GM23338 (cell line): ENCODE measurements at regions not wholly inside any gene's neighbourhood (a gene's known extent, or its start where the extent isn't known, plus 50 kb on each side); places are given as distances from the start of the nearest gene placed in this dataset.
A peak's percentile ranks its signal among the peaks of the same experiment; 100 is the strongest.

Source experiments
- ATAC-seq: fragments of 200-7000 bp; cut with Tn5 transposase; 3 replicates; pipeline ENCODE4 v1.9.1; 2020
- DNase-seq: peaks from one replicate; pipeline ENCODE4 v3.0.0-alpha.2; 2015; ENCODE audit warnings: low spot score
- H2AFZ ChIP-seq: fragments of 200-600 bp; sonication (generic); 2 replicates; pipeline ENCODE4 v1.8.0; 2016; ENCODE audit warnings: antibody characterized with exemption, mild to moderate bottlenecking, moderate library complexity
- H3F3A ChIP-seq: fragments of 200-600 bp; sonication (generic); replicated peaks from 2 replicates; pipeline ENCODE4 v1.8.0; 2017; ENCODE audit warnings: antibody characterized with exemption, mixed run types, low read depth
- H3K27ac ChIP-seq: fragments of 200-600 bp; sonication (generic); 2 replicates; pipeline ENCODE4 v1.6.1; 2016; ENCODE audit warnings: low read depth
- H3K27me3 ChIP-seq: fragments of 200-600 bp; sonication (generic); 2 replicates; pipeline ENCODE4 v1.8.0; 2016; ENCODE audit warnings: mild to moderate bottlenecking, mixed run types, moderate library complexity; ENCODE audit not compliant: insufficient read depth
- H3K36me3 ChIP-seq: fragments of 200-600 bp; sonication (generic); 2 replicates; pipeline ENCODE4 v1.8.0; 2016; ENCODE audit warnings: mild to moderate bottlenecking; ENCODE audit not compliant: insufficient read depth
- H3K4me1 ChIP-seq: fragments of 200-600 bp; sonication (generic); 2 replicates; pipeline ENCODE4 v1.8.0; 2016; ENCODE audit warnings: mild to moderate bottlenecking, moderate library complexity; ENCODE audit not compliant: insufficient read depth
- H3K4me2 ChIP-seq: fragments of 200-600 bp; sonication (generic); 2 replicates; pipeline ENCODE4 v1.7.1; 2017; ENCODE audit warnings: mixed run types
- H3K4me3 ChIP-seq: fragments of 200-600 bp; sonication (generic); 2 replicates; pipeline ENCODE4 v1.6.1; 2016; ENCODE audit warnings: mixed run types
- H3K79me2 ChIP-seq: fragments of 200-600 bp; sonication (generic); replicated peaks from 2 replicates; pipeline ENCODE4 v1.8.0; 2017; ENCODE audit warnings: mild to moderate bottlenecking; ENCODE audit not compliant: insufficient read depth
- H3K9me2 ChIP-seq: fragments of 200-600 bp; sonication (generic); 2 replicates; pipeline ENCODE4 v1.8.0; 2017; ENCODE audit not compliant: insufficient read depth
- H4K20me1 ChIP-seq: fragments of 200-600 bp; sonication (generic); replicated peaks from 2 replicates; pipeline ENCODE4 v1.8.0; 2017; ENCODE audit warnings: mild to moderate bottlenecking; ENCODE audit not compliant: insufficient read depth
- H3K27ac Mint-ChIP-seq: 2 replicates; pipeline ENCODE4 v1.8.0; 2020; ENCODE audit warnings: inconsistent platforms, mild to moderate bottlenecking, moderate library complexity, mixed read lengths
- H3K27me3 Mint-ChIP-seq: 3 replicates; pipeline ENCODE4 v1.8.0; 2022; ENCODE audit warnings: low read depth, mild to moderate bottlenecking, moderate library complexity, mixed read lengths, inconsistent platforms; ENCODE audit not compliant: insufficient read depth, poor library complexity
- H3K36me3 Mint-ChIP-seq: 3 replicates; pipeline ENCODE4 v1.8.0; 2021; ENCODE audit warnings: low read depth, mild to moderate bottlenecking, inconsistent platforms, moderate library complexity, mixed read lengths
- H3K4me1 Mint-ChIP-seq: 3 replicates; pipeline ENCODE4 v1.8.0; 2020; ENCODE audit warnings: mild to moderate bottlenecking, inconsistent platforms, mixed read lengths
- H3K4me3 Mint-ChIP-seq: 3 replicates; pipeline ENCODE4 v1.8.0; 2021; ENCODE audit warnings: moderate library complexity, mild to moderate bottlenecking, inconsistent platforms, mixed read lengths
- H3K9me3 Mint-ChIP-seq: 3 replicates; pipeline ENCODE4 v1.8.0; 2020; ENCODE audit warnings: moderate library complexity, mild to moderate bottlenecking, inconsistent platforms, mixed read lengths
- CREB1 ChIP-seq: fragments of 250-450 bp; sonication (Bioruptor Pico); IDR thresholded peaks from 2 replicates; pipeline ENCODE4 v1.5.0; 2020; ENCODE audit warnings: low read depth, mild to moderate bottlenecking, moderate library complexity
- ETS1 ChIP-seq: IDR thresholded peaks from 2 replicates; pipeline ENCODE4 v1.6.1; 2016; ENCODE audit warnings: antibody characterized with exemption
- EZH2 ChIP-seq: fragments of 200-600 bp; sonication (generic); IDR thresholded peaks from one replicate; pipeline ENCODE4 v1.8.0; 2017; ENCODE audit warnings: antibody characterized with exemption, mild to moderate bottlenecking, low read depth; ENCODE audit not compliant: unreplicated experiment
- EZH2phosphoT487 ChIP-seq: fragments of 200-600 bp; sonication (generic); IDR thresholded peaks from one replicate; pipeline ENCODE4 v1.8.1; 2018; ENCODE audit warnings: antibody characterized with exemption; ENCODE audit not compliant: unreplicated experiment
- REST ChIP-seq: IDR thresholded peaks from one replicate; pipeline ENCODE4 v1.6.1; 2018; ENCODE audit warnings: antibody characterized with exemption; ENCODE audit not compliant: unreplicated experiment
- ZNF114 ChIP-seq: fragments of 250-450 bp; sonication (Bioruptor Pico); IDR thresholded peaks from 2 replicates; pipeline ENCODE4 v1.5.0; 2020; ENCODE audit warnings: mild to moderate bottlenecking, moderate library complexity
- ZNF331 ChIP-seq: fragments of 250-450 bp; sonication (Bioruptor Pico); IDR thresholded peaks from 2 replicates; pipeline ENCODE4 v1.5.0; 2020; ENCODE audit warnings: low read depth, mild to moderate bottlenecking, moderate library complexity

- Mint-ChIP-seq H3K9me3 (peaks cover 34% of the 10 kb centered on the region), H3K36me3 (peaks cover 24% of the 10 kb centered on the region; the same call in 2 of the 3 replicates)
Measured at GRCh38 chr2:16350211-16350610, 315.4 kb downstream of the CYRIA start.

GRCh38 chr2:16349811-16350210 is 315.8 kb downstream of the CYRIA start:
- Histone ChIP-seq H3K9me2 (0 out of 2 replicates have a peak, but pooled peaks cover 5% of the 10 kb centered on the region), H3K27me3 (no peaks in the 10 kb centered on the region), H4K20me1 (no peaks in the 10 kb centered on the region), H3F3A (no peaks in the 10 kb centered on the region), H3K4me1 (no peaks in the 10 kb centered on the region), H3K4me2 (0 out of 2 replicates have a peak overlapping the region, but pooled peaks have one; percentile 14), H3K27ac (no peak overlapping the region), H3K4me3 (no peak overlapping the region), H2AFZ (no peak overlapping the region), H3K79me2 (no peaks in the 10 kb centered on the region), H3K36me3 (no peaks in the 10 kb centered on the region)
- peaks cover 24% of the 10 kb centered on the region; the same call in 2 of the 3 replicates for H3K36me3 Mint-ChIP-seq
- peaks cover 5% of the 10 kb centered on the region; the same call in 1 of the 3 replicates for H3K4me1 Mint-ChIP-seq
- peaks cover 4% of the 10 kb centered on the region for H3K27me3 Mint-ChIP-seq
- DNase-seq = no peak
- ATAC-seq = no peak
- H3K27ac Mint-ChIP-seq = no peak overlapping the region
- TF ChIP-seq EZH2 (no peak), ZNF114 (CRISPR knock-in tag) (no peak), ETS1 (no peak)
- H3K9me3 Mint-ChIP-seq = peaks cover 34% of the 10 kb centered on the region
- H3K4me3 Mint-ChIP-seq = no peak overlapping the region

More at GRCh38 chr2:16350211-16350610, 315.4 kb downstream of the CYRIA start:
- no peaks in the 10 kb centered on the region for H3K79me2 ChIP-seq
- H3K36me3 ChIP-seq = no peaks in the 10 kb centered on the region
- TF ChIP-seq EZH2phosphoT487 (no peak), REST (no peak), ETS1 (no peak), CREB1 (CRISPR knock-in tag) (no peak), ZNF331 (CRISPR knock-in tag) (no peak)
- Mint-ChIP-seq H3K27me3 (peaks cover 2% of the 10 kb centered on the region), H3K27ac (no peak overlapping the region), H3K4me1 (peaks cover 5% of the 10 kb centered on the region; the same call in 1 of the 3 replicates), H3K4me3 (no peak overlapping the region)
- no peak for DNase-seq
- H2AFZ ChIP-seq = no peak overlapping the region
- no peak overlapping the region for H3K27ac ChIP-seq
- H3K27me3 ChIP-seq = no peaks in the 10 kb centered on the region
- no peak for ATAC-seq
- H3K9me2 ChIP-seq = 0 out of 2 replicates have a peak, but pooled peaks cover 5% of the 10 kb centered on the region
- H3F3A ChIP-seq = no peaks in the 10 kb centered on the region
- H3K4me2 ChIP-seq = no peak overlapping the region
- H3K4me3 ChIP-seq = no peak overlapping the region
- H3K4me1 ChIP-seq = no peaks in the 10 kb centered on the region
- H4K20me1 ChIP-seq = no peaks in the 10 kb centered on the region
